Natural killer cell (primary cell): ENCODE measurements at regions not wholly inside any gene's neighbourhood (a gene's known extent, or its start where the extent isn't known, plus 50 kb on each side); places are given as distances from the start of the nearest gene placed in this dataset.

Source experiments
- ATAC-seq, 3 donors: fragments of 150-1000 bp in 2 of 3; fragments of 200-7000 bp in 1 of 3; cut with Tn5 transposase; 1 replicate in 1 of 3; 2 replicates in 2 of 3; pipeline ENCODE4 v1.10.0; 2021; ENCODE audit warnings: mild to moderate bottlenecking in 2 of 3, moderate library complexity in 2 of 3
- DNase-seq, 2 donors: peaks; one replicate each; pipeline versions ENCODE4 v3.0.0 to v3.0.0-alpha.2; 2013 to 2021; ENCODE audit warnings: mixed read lengths in 1 of 2
- H3K27ac ChIP-seq: one replicate; pipeline ENCODE4 v1.5.1; 2013; ENCODE audit warnings: mild to moderate bottlenecking, low read length
- H3K27me3 ChIP-seq: one replicate; pipeline ENCODE4 v1.6.1; 2013; ENCODE audit warnings: low read length; ENCODE audit not compliant: control insufficient read depth, insufficient read depth
- H3K36me3 ChIP-seq: one replicate; pipeline ENCODE4 v1.6.1; 2013; ENCODE audit warnings: low read length; ENCODE audit not compliant: control insufficient read depth, insufficient read depth
- H3K4me1 ChIP-seq: one replicate; pipeline ENCODE4 v1.6.1; 2013; ENCODE audit warnings: low read length; ENCODE audit not compliant: control insufficient read depth, insufficient read depth
- H3K4me3 ChIP-seq: one replicate; pipeline ENCODE4 v1.5.1; 2013; ENCODE audit warnings: low read length
- H3K9me3 ChIP-seq: one replicate; pipeline ENCODE4 v1.6.1; 2013; ENCODE audit warnings: low read length; ENCODE audit not compliant: control insufficient read depth, insufficient read depth
- H3K27ac Mint-ChIP-seq, 2 donors: one replicate each; pipeline ENCODE4 v1.8.0; 2022; ENCODE audit warnings: mild to moderate bottlenecking in 2 of 2, mixed read lengths in 2 of 2, moderate library complexity in 1 of 2
- H3K27me3 Mint-ChIP-seq, 2 donors: one replicate each; pipeline ENCODE4 v1.8.0; 2022; ENCODE audit warnings: low read depth in 2 of 2, mixed read lengths in 2 of 2
- H3K36me3 Mint-ChIP-seq: one replicate; pipeline ENCODE4 v1.8.0; 2022; ENCODE audit warnings: mixed read lengths
- H3K4me1 Mint-ChIP-seq, 2 donors: one replicate each; pipeline ENCODE4 v1.8.0; 2022; ENCODE audit warnings: mixed read lengths in 2 of 2
- H3K4me3 Mint-ChIP-seq: one replicate; pipeline ENCODE4 v1.8.0; 2022; ENCODE audit warnings: mild to moderate bottlenecking, moderate library complexity, mixed read lengths
- H3K9me3 Mint-ChIP-seq, 2 donors: one replicate each; pipeline ENCODE4 v1.8.0; 2022; ENCODE audit warnings: mixed read lengths in 2 of 2
- CTCF ChIP-seq: fragments of 200-600 bp; IDR thresholded peaks from one replicate; pipeline ENCODE4 v1.8.0; 2022; ENCODE audit warnings: antibody characterized with exemption
- WGBS: methylation state at CpG from one replicate; pipeline ENCODE4 v1.1.7; 2013; ENCODE audit warnings: missing lambda C conversion rate; ENCODE audit not compliant: insufficient coverage; 5-methylcytosine and 5-hydroxymethylcytosine counted together
- intact Hi-C: fragments of 100-400 bp; cut with micrococcal nuclease; formaldehyde crosslinking; loops from one replicate; pipeline ENCODE4 v1.14.2; 2022

GRCh38 chr10:84681781-84682180, 353.4 kb downstream of the CCSER2 start:
- H3K27me3 ChIP-seq = no peaks in the 10 kb centered on the region
- H3K4me3 ChIP-seq = no peak overlapping the region
- Mint-ChIP-seq H3K36me3 (no peaks in the 10 kb centered on the region), H3K4me1 (no peaks in the 10 kb centered on the region), H3K9me3 (no peaks in the 10 kb centered on the region), H3K4me3 (no peak overlapping the region), H3K27me3 (peaks cover 0 to 5% of the 10 kb centered on the region in 2 donors), H3K27ac (no peak overlapping the region)
- H3K9me3 ChIP-seq = no peaks in the 10 kb centered on the region
- TF ChIP-seq CTCF = no peak
- H3K27ac ChIP-seq = no peak overlapping the region
- ATAC-seq = no peak
- WGBS = 81% methylated on average over 3 of the region's 3 CpGs
- DNase-seq = no peak
- H3K4me1 ChIP-seq = no peaks in the 10 kb centered on the region
- intact Hi-C loops = no loop called here
- no peaks in the 10 kb centered on the region for H3K36me3 ChIP-seq

DNA sequence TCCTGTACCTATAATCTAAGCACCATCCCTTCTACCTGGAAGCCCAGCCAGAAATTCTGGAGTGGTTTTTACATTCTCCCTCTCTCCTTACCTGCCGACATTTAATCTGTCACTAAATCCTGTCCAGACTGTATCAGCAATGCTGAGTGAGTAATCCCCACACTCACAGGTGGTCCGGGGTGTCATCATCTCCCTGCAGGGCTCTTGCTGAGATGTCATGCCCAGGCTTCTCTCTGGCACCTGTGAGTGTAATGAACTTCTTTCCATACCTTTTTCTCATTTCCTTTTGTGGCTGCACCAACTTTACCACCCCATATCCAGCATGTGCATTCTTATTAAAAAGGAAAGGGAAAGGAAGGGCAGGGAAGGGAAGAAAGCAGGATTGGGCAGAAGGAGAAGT, 355.2 kb downstream of the CCSER2 start:
- Histone ChIP-seq H3K27me3 (no peaks in the 10 kb centered on the region), H3K36me3 (no peaks in the 10 kb centered on the region), H3K9me3 (no peaks in the 10 kb centered on the region), H3K27ac (no peak overlapping the region), H3K4me3 (no peak overlapping the region), H3K4me1 (no peaks in the 10 kb centered on the region)
- Mint-ChIP-seq H3K9me3 (no peaks in the 10 kb centered on the region), H3K27ac (no peak overlapping the region), H3K4me1 (no peaks in the 10 kb centered on the region), H3K4me3 (no peak overlapping the region), H3K36me3 (no peaks in the 10 kb centered on the region), H3K27me3 (peaks cover 0 to 3% of the 10 kb centered on the region in 2 donors)
- intact Hi-C loops = no loop called here
- ATAC-seq (no peak), DNase-seq (no peak)
- TF ChIP-seq CTCF = no peak
- 88% methylated on average over 2 of the region's 2 CpGs for WGBS

DNA sequence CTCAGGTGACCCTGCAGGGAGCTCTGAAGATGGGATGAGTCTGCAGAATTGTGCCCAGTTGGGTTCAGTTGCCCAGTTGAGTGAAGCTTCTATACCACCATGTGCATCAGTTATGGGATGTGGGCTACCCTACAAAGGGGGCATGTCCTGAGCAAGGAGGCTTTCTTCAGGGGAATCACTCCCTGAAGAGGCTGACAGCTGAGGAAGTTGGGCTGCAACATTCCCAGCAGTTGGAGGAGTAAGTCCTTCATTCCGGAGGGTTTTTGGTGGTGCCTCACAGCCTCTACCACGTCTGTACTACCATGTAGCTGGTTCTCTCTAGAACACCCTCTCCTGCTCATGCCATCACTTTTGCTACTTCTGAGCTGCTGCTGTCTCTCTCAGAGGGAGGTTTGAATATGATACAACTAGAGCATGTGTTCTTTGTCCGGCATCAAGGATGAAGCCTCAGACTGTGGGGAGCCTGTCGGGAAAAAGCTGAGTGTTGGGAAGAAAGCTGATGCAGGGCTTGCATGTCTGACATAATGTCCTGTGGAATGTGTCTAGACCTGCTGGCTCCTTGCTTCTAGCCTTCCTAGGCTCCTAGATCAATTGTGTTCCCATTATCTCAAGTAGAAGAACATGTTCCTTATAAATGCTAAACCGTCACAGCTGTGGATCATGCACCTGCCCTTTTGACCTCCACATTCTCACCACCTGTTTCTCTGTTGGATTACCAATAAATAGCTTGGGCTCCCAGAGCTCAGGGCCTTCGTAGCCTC, 355.8 kb downstream of the CCSER2 start:
- intact Hi-C loops = no loop called here
- ATAC-seq = no peak
- H3K4me3 Mint-ChIP-seq = no peak overlapping the region
- no peaks in the 10 kb centered on the region for H3K36me3 Mint-ChIP-seq
- no peak for TF ChIP-seq CTCF
- Histone ChIP-seq H3K9me3 (no peaks in the 10 kb centered on the region), H3K4me3 (no peak overlapping the region), H3K27ac (no peak overlapping the region), H3K27me3 (no peaks in the 10 kb centered on the region), H3K4me1 (no peaks in the 10 kb centered on the region), H3K36me3 (no peaks in the 10 kb centered on the region)
- WGBS = 83% methylated on average over 6 of the region's 6 CpGs
- H3K27ac Mint-ChIP-seq = no peak overlapping the region
- no peak for DNase-seq
- H3K4me1 Mint-ChIP-seq = no peaks in the 10 kb centered on the region
- no peaks in the 10 kb centered on the region for H3K9me3 Mint-ChIP-seq
- H3K27me3 Mint-ChIP-seq = peaks cover 0 to 3% of the 10 kb centered on the region in 2 donors
